Adrenal gland (tissue), 5 donors: ENCODE measurements at regions not wholly inside any gene's neighbourhood (a gene's known extent, or its start where the extent isn't known, plus 50 kb on each side); places are given as distances from the start of the nearest gene placed in this dataset.
"Not testable (repeated sequence)": the region's sequence is repeated elsewhere in the genome, so short reads cannot be mapped to it uniquely, and the experiment has no call there.

Source experiments
- POLR2A ChIP-seq, 2 donors: fragments of 450-650 bp; IDR thresholded peaks; one replicate each; pipeline ENCODE4 v1.6.1; 2017; ENCODE audit warnings: antibody characterized with exemption in 2 of 2, mild to moderate bottlenecking in 2 of 2, moderate library complexity in 1 of 2
- TF ChIP-seq, protein P1 (sequence below), 6 experiments: fragments of 450-650 bp in 4 of 6; fragments of 200-600 bp in 2 of 6; sonication (generic) in 1 of 6; IDR thresholded peaks; 1 replicate in 5 of 6; 2 replicates in 1 of 6; pipeline versions ENCODE4 v1.5.1 to v1.8.0; 2016 to 2021; ENCODE audit warnings: antibody characterized with exemption in 6 of 6, mild to moderate bottlenecking in 2 of 6, moderate library complexity in 1 of 6
- donor health status: DM: no; HTN: no; CAD: no.

DNA sequence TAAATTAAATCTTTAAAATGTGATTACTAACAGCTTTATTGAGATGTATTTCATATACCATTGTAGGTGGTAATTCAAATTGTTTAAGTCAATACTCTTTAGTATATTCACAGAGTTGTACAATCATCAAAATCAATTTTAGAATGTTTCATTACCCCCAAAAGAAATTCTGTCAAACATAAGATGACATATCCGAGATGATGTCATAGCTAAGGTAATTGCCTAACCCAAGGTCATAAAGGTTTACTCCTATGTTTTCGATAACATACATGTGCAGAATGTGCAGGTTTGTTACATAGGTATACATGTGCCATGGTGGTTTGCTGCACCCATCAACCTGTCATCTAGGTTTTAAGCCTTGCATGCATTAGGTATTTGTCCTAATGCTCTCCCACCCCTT lies 1392.0 kb upstream of the GOT2 start:
- TF ChIP-seq, protein P1, sequence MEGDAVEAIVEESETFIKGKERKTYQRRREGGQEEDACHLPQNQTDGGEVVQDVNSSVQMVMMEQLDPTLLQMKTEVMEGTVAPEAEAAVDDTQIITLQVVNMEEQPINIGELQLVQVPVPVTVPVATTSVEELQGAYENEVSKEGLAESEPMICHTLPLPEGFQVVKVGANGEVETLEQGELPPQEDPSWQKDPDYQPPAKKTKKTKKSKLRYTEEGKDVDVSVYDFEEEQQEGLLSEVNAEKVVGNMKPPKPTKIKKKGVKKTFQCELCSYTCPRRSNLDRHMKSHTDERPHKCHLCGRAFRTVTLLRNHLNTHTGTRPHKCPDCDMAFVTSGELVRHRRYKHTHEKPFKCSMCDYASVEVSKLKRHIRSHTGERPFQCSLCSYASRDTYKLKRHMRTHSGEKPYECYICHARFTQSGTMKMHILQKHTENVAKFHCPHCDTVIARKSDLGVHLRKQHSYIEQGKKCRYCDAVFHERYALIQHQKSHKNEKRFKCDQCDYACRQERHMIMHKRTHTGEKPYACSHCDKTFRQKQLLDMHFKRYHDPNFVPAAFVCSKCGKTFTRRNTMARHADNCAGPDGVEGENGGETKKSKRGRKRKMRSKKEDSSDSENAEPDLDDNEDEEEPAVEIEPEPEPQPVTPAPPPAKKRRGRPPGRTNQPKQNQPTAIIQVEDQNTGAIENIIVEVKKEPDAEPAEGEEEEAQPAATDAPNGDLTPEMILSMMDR (IDR thresholded peaks at IDR 0.05): not testable (repeated sequence)
- not testable (repeated sequence) for TF ChIP-seq POLR2A (IDR thresholded peaks at IDR 0.05)
